ENCODE measurements at regions not wholly inside any gene's neighbourhood (a gene's known extent, or its start where the extent isn't known, plus 50 kb on each side); places are given as distances from the start of the nearest gene placed in this dataset.

DNA sequence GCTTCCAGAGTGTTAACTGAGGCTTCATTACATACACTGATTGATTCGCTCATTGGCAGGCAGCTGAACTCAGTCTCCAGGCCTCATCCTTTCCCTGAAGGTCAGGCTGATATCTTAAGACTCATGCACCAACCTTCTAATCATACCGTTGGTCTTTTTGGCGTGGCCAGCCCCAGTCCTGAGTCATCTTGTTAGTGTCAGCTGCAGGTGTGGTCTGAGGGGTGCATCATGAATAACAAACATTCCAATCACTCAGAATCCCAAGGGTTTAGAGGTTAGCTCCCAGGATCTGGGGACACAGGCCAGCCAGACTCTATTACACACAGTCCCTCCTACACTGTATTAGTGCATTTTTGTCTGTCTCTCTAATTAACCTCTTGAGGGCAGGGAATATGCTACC lies 271.5 kb downstream of the HRH4 start:
- ChIA-PET CTCF (interaction anchor here (1.3 to 1.6 kb wide), 2 partner anchors 132 to 243 kb away, joined by 3 to 4 read pairs; no protein-coding TSS in a partner anchor), POLR2A (no interaction called here)
- Histone ChIP-seq H3K4me3 (ENCODE audit: low read depth, low read length) (no peak overlapping the region), H3K27ac (ENCODE audit: low read depth, low read length) (no peak overlapping the region), H3K27me3 (ENCODE audit: control insufficient read depth, insufficient read depth, low read length) (no peaks in the 10 kb centered on the region), H3K9me3 (ENCODE audit: control insufficient read depth, insufficient read depth, low read length) (no peaks in the 10 kb centered on the region)
- DNase-seq (ENCODE audit: low read depth, low spot score): no peak
- TF ChIP-seq, protein P1, sequence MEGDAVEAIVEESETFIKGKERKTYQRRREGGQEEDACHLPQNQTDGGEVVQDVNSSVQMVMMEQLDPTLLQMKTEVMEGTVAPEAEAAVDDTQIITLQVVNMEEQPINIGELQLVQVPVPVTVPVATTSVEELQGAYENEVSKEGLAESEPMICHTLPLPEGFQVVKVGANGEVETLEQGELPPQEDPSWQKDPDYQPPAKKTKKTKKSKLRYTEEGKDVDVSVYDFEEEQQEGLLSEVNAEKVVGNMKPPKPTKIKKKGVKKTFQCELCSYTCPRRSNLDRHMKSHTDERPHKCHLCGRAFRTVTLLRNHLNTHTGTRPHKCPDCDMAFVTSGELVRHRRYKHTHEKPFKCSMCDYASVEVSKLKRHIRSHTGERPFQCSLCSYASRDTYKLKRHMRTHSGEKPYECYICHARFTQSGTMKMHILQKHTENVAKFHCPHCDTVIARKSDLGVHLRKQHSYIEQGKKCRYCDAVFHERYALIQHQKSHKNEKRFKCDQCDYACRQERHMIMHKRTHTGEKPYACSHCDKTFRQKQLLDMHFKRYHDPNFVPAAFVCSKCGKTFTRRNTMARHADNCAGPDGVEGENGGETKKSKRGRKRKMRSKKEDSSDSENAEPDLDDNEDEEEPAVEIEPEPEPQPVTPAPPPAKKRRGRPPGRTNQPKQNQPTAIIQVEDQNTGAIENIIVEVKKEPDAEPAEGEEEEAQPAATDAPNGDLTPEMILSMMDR (IDR thresholded peaks at IDR 0.05; ENCODE audit: low read depth, low read length): no peak

DNA sequence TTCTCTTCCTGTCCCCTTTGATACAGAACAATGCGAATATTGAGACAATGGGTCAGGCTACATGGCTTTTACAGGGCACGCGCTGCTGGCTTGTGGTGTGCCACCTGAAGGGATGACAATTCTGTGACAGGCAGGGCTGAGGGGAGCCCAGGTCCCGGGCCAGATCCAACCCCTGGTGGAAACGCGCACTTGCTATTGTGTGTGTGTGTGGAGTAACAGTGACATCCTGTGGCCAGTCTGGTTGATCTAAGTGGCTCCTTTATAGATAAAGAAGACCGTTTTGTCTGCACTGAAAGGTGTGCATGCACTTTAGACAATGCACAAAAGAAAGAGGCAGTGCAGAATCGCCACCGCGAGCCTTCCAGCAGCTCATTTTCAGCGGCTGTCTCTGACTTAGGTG lies 273.6 kb downstream of the HRH4 start:
- no peaks in the 10 kb centered on the region for H3K27me3 ChIP-seq (ENCODE audit: control insufficient read depth, insufficient read depth, low read length)
- POLR2A ChIA-PET: no interaction called here
- TF ChIP-seq, protein P1 (IDR thresholded peaks at IDR 0.05; ENCODE audit: low read depth, low read length): no peak
- no peak for DNase-seq (ENCODE audit: low read depth, low spot score)
- no peak overlapping the region for H3K27ac ChIP-seq (ENCODE audit: low read depth, low read length)
- H3K4me3 ChIP-seq (ENCODE audit: low read depth, low read length): no peak overlapping the region
- no peaks in the 10 kb centered on the region for H3K9me3 ChIP-seq (ENCODE audit: control insufficient read depth, insufficient read depth, low read length)
- CTCF ChIA-PET: no interaction called here

DNA sequence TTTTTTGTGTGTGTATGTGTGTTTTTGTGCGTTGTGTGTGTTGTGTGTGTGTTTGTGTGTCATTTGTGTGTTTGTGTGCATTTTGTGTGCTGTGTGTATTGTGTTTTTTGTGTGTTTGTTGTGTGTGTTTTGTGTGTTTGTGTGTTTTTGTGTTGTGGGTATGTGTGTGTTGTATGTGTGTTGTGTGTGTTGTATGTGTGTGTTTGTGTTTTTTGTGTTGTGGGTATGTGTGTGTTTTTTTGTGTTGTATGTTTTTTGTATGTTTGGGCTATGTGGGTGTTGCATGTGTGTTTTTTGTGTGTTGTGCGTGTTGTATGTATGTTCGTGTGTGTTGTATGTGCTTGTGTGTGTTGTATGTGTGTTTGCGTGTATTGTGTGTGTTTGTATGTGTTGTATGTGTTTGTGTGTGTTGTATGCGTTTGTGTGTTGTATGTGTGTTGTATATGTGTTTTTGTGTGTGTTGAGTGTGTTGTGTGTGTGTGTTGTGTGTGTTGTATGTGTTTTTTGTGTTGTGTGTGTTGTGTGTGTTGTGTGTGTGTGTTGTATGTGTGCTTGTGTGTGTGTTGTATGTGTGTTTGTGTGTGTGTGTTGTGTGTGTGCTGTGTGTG lies 275.3 kb downstream of the HRH4 start:
- Histone ChIP-seq H3K4me3 (ENCODE audit: low read depth, low read length) (no peak overlapping the region), H3K27ac (ENCODE audit: low read depth, low read length) (no peak overlapping the region), H3K9me3 (ENCODE audit: control insufficient read depth, insufficient read depth, low read length) (no peaks in the 10 kb centered on the region), H3K27me3 (ENCODE audit: control insufficient read depth, insufficient read depth, low read length) (no peaks in the 10 kb centered on the region)
- CTCF ChIA-PET: interaction anchor here (1.3 kb wide), 1 partner anchor 247 kb away, joined by 4 read pairs; no protein-coding TSS in a partner anchor
- TF ChIP-seq, protein P1 (IDR thresholded peaks at IDR 0.05; ENCODE audit: low read depth, low read length): no peak
- POLR2A ChIA-PET: no interaction called here
- no peak for DNase-seq (ENCODE audit: low read depth, low spot score)

DNA sequence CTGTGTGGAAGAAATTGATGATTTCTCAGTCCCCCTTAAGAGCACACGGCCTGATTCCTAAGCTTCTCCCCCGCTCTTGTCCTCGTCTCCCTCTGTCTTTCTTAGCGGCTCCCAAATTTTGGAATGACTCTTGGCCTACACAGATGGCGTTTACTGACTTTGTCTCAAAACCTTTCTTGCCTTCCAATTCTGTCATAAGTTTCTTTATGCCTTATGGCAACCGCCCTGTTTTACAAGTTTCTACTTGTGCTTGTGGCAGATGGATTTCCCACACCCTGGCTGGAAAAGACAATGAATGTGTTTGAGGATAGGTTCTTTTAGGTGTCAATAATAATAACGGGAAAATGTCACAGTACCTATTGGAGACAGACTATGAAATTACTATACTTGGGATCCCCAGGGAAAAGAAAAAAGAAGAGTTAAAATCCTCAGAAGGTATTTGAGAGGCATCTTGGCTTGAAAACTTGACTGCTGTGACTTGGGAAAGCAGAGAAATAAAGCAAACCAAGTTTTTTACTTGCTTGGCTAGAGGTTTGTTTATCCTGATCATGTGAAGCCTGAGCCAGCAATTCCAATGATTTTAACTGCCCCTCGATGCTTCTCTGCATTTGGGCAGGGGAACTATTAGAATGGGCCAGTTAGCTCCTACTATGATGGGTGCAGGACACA lies 276.4 kb downstream of the HRH4 start:
- ChIA-PET POLR2A (no interaction called here), CTCF (no interaction called here)
- TF ChIP-seq, protein P1 (IDR thresholded peaks at IDR 0.05; ENCODE audit: low read depth, low read length): no peak
- Histone ChIP-seq H3K9me3 (ENCODE audit: control insufficient read depth, insufficient read depth, low read length) (no peaks in the 10 kb centered on the region), H3K27me3 (ENCODE audit: control insufficient read depth, insufficient read depth, low read length) (no peaks in the 10 kb centered on the region), H3K4me3 (ENCODE audit: low read depth, low read length) (no peak overlapping the region), H3K27ac (ENCODE audit: low read depth, low read length) (no peak overlapping the region)
- no peak for DNase-seq (ENCODE audit: low read depth, low spot score)

DNA sequence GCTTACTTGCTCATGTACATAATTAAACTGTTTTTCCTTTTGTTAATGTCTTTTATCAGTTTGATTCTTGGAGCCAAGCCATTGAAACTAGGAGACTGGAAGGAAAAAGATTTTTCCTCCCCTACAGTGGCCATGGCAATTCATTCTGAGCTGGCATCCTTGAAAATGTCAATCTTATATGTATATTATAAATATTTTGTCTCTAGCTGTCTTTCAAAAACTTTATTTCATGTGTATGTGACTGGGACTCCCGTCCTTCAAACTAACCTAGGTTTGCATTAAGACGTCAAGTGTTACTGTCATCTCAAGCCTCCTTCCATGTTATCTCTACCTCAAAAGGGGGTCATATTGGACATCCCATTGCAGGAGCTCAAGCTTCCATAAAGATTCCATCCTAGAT lies 280.4 kb downstream of the HRH4 start:
- ChIA-PET POLR2A (no interaction called here), CTCF (interaction anchor here (2.8 kb wide), 1 partner anchor 14 kb away, joined by 10 read pairs; no protein-coding TSS in a partner anchor)
- no peak for DNase-seq (ENCODE audit: low read depth, low spot score)
- Histone ChIP-seq H3K9me3 (ENCODE audit: control insufficient read depth, insufficient read depth, low read length) (no peaks in the 10 kb centered on the region), H3K27me3 (ENCODE audit: control insufficient read depth, insufficient read depth, low read length) (no peaks in the 10 kb centered on the region), H3K4me3 (ENCODE audit: low read depth, low read length) (no peak overlapping the region), H3K27ac (ENCODE audit: low read depth, low read length) (no peak overlapping the region)
- TF ChIP-seq, protein P1 (IDR thresholded peaks at IDR 0.05; ENCODE audit: low read depth, low read length): no peak
